ENCODE measurements at regions not wholly inside any gene's neighbourhood (a gene's known extent, or its start where the extent isn't known, plus 50 kb on each side); places are given as distances from the start of the nearest gene placed in this dataset.

DNA sequence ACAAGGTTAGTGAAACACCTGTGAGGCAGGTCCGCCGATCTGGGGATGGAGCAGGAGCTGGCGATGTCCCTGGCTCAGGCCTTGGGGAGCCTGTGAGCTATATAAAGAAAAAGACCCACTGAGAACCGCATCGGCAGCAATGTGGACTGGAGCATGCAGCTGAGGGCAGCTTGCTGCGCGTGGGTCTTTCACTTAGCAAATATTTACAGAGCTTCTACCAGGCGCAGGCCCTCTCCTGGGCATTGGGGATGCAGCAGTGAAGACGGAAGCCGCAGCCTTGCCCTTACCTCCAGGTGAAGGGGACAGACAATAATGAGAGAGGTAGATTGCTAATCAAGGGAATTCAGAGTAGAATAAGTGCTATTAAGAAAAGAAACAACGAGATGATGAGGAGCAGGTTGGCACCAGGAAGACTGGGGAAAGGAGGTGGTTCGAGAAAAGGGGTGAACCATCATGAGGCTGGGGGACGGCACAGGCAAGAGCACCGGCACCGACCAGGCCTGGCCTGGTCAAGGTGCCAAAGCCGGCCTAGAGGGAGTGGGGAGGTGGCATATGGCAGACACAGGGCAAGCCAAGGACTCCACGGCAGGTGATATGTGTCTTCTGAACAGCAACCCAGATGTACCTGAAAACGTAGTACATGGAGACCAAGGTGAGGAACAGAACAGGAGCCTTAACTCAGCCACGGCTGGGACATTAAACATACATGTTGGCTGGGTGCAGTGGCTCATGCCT is 60.7 kb upstream of the PAX7 start:
- no peak overlapping the region for H3K4me3 ChIP-seq (ENCODE audit: low read depth, low read length)
- TF ChIP-seq, protein P1, sequence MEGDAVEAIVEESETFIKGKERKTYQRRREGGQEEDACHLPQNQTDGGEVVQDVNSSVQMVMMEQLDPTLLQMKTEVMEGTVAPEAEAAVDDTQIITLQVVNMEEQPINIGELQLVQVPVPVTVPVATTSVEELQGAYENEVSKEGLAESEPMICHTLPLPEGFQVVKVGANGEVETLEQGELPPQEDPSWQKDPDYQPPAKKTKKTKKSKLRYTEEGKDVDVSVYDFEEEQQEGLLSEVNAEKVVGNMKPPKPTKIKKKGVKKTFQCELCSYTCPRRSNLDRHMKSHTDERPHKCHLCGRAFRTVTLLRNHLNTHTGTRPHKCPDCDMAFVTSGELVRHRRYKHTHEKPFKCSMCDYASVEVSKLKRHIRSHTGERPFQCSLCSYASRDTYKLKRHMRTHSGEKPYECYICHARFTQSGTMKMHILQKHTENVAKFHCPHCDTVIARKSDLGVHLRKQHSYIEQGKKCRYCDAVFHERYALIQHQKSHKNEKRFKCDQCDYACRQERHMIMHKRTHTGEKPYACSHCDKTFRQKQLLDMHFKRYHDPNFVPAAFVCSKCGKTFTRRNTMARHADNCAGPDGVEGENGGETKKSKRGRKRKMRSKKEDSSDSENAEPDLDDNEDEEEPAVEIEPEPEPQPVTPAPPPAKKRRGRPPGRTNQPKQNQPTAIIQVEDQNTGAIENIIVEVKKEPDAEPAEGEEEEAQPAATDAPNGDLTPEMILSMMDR (IDR thresholded peaks at IDR 0.05; ENCODE audit: insufficient read depth, low read depth, low read length, missing control alignments) = no peak
- no peak for DNase-seq (ENCODE audit: low read depth)

DNA sequence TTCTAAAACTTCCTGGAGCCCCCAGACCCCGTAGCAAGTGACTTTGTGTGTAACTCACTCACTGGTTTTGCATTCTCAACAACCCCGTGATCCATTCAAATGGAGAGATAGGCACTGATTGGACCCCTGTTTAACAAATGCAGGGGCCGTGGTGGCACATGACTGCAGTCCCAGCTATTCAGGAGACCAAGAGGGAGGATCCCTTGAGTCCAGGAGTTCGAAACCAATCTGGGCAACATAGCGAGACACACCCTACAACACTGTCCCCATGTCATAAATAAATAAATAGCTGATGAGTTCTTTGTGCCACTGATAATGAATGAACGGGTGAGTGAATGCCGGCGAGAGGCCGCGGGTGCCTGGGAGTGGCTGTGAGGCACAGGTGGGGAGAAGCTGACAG is 59.4 kb upstream of the PAX7 start:
- DNase-seq (ENCODE audit: low read depth) = no peak
- no peak overlapping the region for H3K4me3 ChIP-seq (ENCODE audit: low read depth, low read length)
- TF ChIP-seq, protein P1 (IDR thresholded peaks at IDR 0.05; ENCODE audit: insufficient read depth, low read depth, low read length, missing control alignments) = no peak

DNA sequence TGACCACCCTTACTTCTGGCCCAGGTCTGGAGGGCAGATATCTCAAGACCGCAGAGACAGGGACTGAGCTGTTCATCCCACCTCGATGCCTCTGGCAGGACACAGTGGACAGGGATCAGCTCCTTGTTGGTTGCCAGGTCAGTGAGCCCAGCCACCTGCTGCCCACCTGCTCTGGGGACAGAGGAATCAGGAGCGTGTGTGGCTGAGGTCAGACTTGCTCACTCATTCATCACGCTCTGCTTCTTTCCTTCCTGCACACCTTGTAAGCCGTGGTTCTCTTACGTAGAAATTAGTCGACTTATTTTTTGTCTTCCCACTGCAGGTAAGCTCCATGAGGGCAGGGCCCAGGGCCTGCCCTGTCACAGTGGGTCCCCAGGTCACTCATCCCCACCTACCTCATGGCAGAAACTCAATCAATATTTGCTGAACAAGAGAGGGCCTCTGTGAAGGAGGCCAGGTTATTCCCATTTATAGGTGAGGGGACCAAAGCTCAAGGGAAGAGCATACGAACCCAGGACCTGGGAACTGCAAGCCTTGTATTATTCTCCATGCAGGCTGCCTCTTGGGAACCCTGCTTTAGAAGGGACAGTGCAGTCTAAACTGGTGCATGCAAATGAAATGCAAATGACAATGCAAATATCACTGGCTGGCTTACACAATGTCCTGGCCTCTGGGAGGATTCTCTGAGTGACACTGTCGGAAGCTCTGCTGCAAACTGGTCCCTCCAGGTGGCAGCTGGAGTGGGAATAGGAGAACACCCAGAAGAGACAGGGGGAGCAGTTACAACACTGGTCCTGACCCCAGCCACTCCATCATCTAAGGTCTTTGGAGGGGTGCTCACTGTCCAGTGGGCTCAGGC is 58.4 kb upstream of the PAX7 start:
- no peak for DNase-seq (ENCODE audit: low read depth)
- TF ChIP-seq, protein P1 (IDR thresholded peaks at IDR 0.05; ENCODE audit: insufficient read depth, low read depth, low read length, missing control alignments) = no peak

DNA sequence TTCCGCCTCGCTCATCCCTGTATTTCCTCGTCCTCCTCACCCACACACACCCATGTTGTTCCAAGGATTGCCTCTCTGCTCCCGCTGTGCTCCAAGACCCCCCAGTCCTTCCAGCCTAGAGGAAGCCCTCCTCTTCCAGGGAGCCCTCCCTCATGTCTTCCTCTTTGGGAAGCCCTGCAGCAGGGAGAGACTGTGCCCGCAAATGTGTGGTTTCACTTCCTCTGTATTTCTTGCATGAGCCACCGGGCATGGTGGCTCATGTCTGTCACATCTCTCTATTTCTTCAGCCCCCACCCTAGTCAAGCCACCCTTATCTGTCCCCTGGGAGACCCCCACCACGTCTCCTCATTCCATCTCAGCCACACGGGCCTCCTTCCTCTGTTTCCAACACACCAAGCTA is 57.5 kb upstream of the PAX7 start:
- no peak overlapping the region for H3K4me3 ChIP-seq (ENCODE audit: low read depth, low read length)
- TF ChIP-seq, protein P1 (IDR thresholded peaks at IDR 0.05; ENCODE audit: insufficient read depth, low read depth, low read length, missing control alignments) = no peak
- no peak for DNase-seq (ENCODE audit: low read depth)

More for the DNA sequence above, 58.4 kb upstream of the PAX7 start:
- no peak overlapping the region for H3K4me3 ChIP-seq (ENCODE audit: low read depth, low read length)

DNA sequence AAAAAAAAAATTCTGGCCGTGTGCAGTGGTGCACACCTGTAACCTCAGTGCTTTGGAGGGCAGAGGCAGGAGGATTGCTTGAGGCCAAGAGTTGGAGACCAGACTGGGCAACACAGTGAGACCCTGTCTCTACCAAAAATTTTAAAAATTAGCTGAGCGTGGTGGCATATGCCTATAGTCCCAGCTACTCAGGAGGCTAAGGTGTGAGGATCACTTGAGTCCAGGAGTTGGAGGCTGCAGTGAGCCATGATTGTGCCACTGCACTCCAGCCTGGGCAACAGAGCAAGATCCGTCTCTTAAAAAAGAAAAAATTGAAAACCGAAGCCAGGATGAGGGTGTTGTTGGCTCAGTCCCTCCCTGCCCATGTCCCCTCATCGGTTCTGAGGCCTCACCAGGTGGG is 55.9 kb upstream of the PAX7 start:
- no peak overlapping the region for H3K4me3 ChIP-seq (ENCODE audit: low read depth, low read length)
- no peak for DNase-seq (ENCODE audit: low read depth)
- TF ChIP-seq, protein P1 (IDR thresholded peaks at IDR 0.05; ENCODE audit: insufficient read depth, low read depth, low read length, missing control alignments) = no peak

DNA sequence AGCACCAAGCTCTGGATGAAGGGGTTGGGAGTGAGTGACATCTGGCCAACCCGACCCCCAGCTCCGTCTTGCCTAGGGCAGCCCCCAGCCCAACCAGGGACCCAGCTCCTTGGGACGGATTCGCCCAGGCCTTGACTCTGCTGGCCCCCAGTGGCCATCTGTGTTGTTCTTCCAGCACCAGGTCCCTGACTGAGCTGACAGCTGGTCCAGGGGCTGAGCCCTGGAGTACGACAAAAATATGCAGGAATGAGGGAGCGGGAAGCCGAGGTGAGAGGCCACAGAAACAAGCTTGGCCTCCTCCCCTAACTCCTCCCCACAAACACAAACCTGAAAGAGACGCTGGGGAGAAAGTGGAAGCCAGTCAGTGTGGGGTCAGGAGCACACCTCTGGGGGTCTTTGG is 55.0 kb upstream of the PAX7 start:
- no peak overlapping the region for H3K4me3 ChIP-seq (ENCODE audit: low read depth, low read length)
- DNase-seq (ENCODE audit: low read depth) = peak; percentile 31
- TF ChIP-seq, protein P1 (IDR thresholded peaks at IDR 0.05; ENCODE audit: insufficient read depth, low read depth, low read length, missing control alignments) = peak; percentile 67

Data from GM12865 (cell line).